Suprapubic skin (tissue), 4 donors: ENCODE measurements at regions not wholly inside any gene's neighbourhood (a gene's known extent, or its start where the extent isn't known, plus 50 kb on each side); places are given as distances from the start of the nearest gene placed in this dataset.

Source experiments
- EP300 ChIP-seq: sonication (generic); formaldehyde crosslinking; IDR thresholded peaks from one replicate; pipeline ENCODE4 v1.6.1; 2017; ENCODE audit warnings: antibody characterized with exemption
- POLR2A ChIP-seq, 2 donors: fragments of 450-650 bp; IDR thresholded peaks; one replicate each; pipeline ENCODE4 v1.6.1; 2017; ENCODE audit warnings: antibody characterized with exemption in 2 of 2, mild to moderate bottlenecking in 2 of 2, moderate library complexity in 2 of 2
- POLR2AphosphoS5 ChIP-seq, 3 donors: sonication (generic); formaldehyde crosslinking; IDR thresholded peaks; one replicate each; pipeline ENCODE4 v1.6.1; 2017; ENCODE audit warnings: antibody characterized with exemption in 3 of 3
- TF ChIP-seq, protein P1 (sequence below), 2 donors: fragments of 200-600 bp in 1 of 2; fragments of 450-650 bp in 1 of 2; sonication (generic) in 1 of 2; IDR thresholded peaks; one replicate each; pipeline ENCODE4 v1.5.1; 2016 to 2019; ENCODE audit warnings: antibody characterized with exemption in 2 of 2, mild to moderate bottlenecking in 1 of 2, moderate library complexity in 1 of 2

GRCh38 chr1:222098404-222098803, 356.5 kb upstream of the DUSP10 start:
- TF ChIP-seq EP300 (no peak), POLR2A (IDR thresholded peaks at IDR 0.05) (no peak), POLR2AphosphoS5 (IDR thresholded peaks at IDR 0.05) (no peak)
- TF ChIP-seq, protein P1, sequence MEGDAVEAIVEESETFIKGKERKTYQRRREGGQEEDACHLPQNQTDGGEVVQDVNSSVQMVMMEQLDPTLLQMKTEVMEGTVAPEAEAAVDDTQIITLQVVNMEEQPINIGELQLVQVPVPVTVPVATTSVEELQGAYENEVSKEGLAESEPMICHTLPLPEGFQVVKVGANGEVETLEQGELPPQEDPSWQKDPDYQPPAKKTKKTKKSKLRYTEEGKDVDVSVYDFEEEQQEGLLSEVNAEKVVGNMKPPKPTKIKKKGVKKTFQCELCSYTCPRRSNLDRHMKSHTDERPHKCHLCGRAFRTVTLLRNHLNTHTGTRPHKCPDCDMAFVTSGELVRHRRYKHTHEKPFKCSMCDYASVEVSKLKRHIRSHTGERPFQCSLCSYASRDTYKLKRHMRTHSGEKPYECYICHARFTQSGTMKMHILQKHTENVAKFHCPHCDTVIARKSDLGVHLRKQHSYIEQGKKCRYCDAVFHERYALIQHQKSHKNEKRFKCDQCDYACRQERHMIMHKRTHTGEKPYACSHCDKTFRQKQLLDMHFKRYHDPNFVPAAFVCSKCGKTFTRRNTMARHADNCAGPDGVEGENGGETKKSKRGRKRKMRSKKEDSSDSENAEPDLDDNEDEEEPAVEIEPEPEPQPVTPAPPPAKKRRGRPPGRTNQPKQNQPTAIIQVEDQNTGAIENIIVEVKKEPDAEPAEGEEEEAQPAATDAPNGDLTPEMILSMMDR (IDR thresholded peaks at IDR 0.05): no peak
